SK-N-SH (cell line): ENCODE measurements at regions not wholly inside any gene's neighbourhood (a gene's known extent, or its start where the extent isn't known, plus 50 kb on each side); places are given as distances from the start of the nearest gene placed in this dataset.

Source experiments
- CTCF ChIA-PET: fragments of 300-600, 350-600 bp; formaldehyde crosslinking; extraction: SDS; loops from one replicate; lab custom pipeline; 2021; lab: Yijun Ruan, JAX
- POLR2A ChIA-PET: fragments of 350-600 bp; sonication (Branson Sonifier 250); formaldehyde crosslinking; extraction: SDS; loops from one replicate; lab custom pipeline; 2020; ENCODE audit warnings: antibody characterized with exemption, inconsistent platforms; lab: Yijun Ruan, JAX
- DNase-seq: peaks from one replicate; pipeline ENCODE4 v3.0.0; 2012
- H2AFZ ChIP-seq: fragments of 200-600 bp; sonication (generic); 2 replicates; pipeline ENCODE4 v1.8.1; 2016; ENCODE audit warnings: antibody characterized with exemption, mild to moderate bottlenecking, low read depth
- H3F3A ChIP-seq: fragments of 200-600 bp; sonication (generic); replicated peaks from 2 replicates; pipeline ENCODE3; 2016; ENCODE audit warnings: antibody characterized with exemption, mild to moderate bottlenecking; ENCODE audit not compliant: insufficient read depth
- H3K27ac ChIP-seq, 2 experiments: fragments of 200-500 bp in 1 of 2; fragments of 200-600 bp in 1 of 2; sonication (Bioruptor generic) in 1 of 2; sonication (generic), shearing (Covaris generic) in 1 of 2; 2 replicates each; pipeline versions ENCODE4 v1.5.1 to v1.6.1; 2014 to 2016; ENCODE audit warnings: low read depth in 2 of 2, inconsistent platforms in 1 of 2, low read length in 1 of 2, mild to moderate bottlenecking in 1 of 2, mixed read lengths in 1 of 2
- H3K27me3 ChIP-seq: fragments of 200-600 bp; sonication (generic), shearing (Covaris generic); 2 replicates; pipeline ENCODE4 v1.6.1; 2016; ENCODE audit warnings: mixed run types; ENCODE audit not compliant: insufficient read depth
- H3K36me3 ChIP-seq, 2 experiments: fragments of 200-500 bp in 1 of 2; fragments of 200-600 bp in 1 of 2; sonication (Bioruptor generic) in 1 of 2; sonication (generic) in 1 of 2; replicated peaks in 1 of 2; 2 replicates each; pipeline versions ENCODE3 to v1.5.1; 2014 to 2016; ENCODE audit warnings: low read length in 1 of 2, mild to moderate bottlenecking in 1 of 2; ENCODE audit not compliant: insufficient read depth in 2 of 2, control insufficient read depth in 1 of 2
- H3K4me1 ChIP-seq, 2 experiments: fragments of 200-500 bp in 1 of 2; fragments of 200-600 bp in 1 of 2; sonication (Bioruptor generic) in 1 of 2; sonication (generic), shearing (Covaris generic) in 1 of 2; 2 replicates each; pipeline versions ENCODE4 v1.5.1 to v1.6.1; 2014 to 2016; ENCODE audit warnings: low read depth in 1 of 2, low read length in 1 of 2, mixed run types in 1 of 2; ENCODE audit not compliant: insufficient read depth in 2 of 2, control insufficient read depth in 1 of 2
- H3K4me2 ChIP-seq: fragments of 200-600 bp; sonication (generic), shearing (Covaris generic); 2 replicates; pipeline ENCODE4 v1.6.1; 2017; ENCODE audit warnings: mixed run types
- H3K4me3 ChIP-seq, 2 experiments: fragments of 200-500 bp in 1 of 2; fragments of 200-600 bp in 1 of 2; sonication (Bioruptor generic) in 1 of 2; sonication (generic), shearing (Covaris generic) in 1 of 2; 2 replicates each; pipeline versions ENCODE4 v1.5.1 to v1.8.1; 2014 to 2016; ENCODE audit warnings: low read depth in 2 of 2, inconsistent platforms in 1 of 2, low read length in 1 of 2, mild to moderate bottlenecking in 1 of 2, mixed read lengths in 1 of 2, moderate library complexity in 1 of 2
- H3K79me2 ChIP-seq: fragments of 200-600 bp; sonication (generic); 2 replicates; pipeline ENCODE4 v1.8.1; 2017; ENCODE audit warnings: mild to moderate bottlenecking; ENCODE audit not compliant: insufficient read depth
- H3K9ac ChIP-seq: fragments of 200-600 bp; sonication (generic); 2 replicates; pipeline ENCODE4 v1.6.1; 2017; ENCODE audit warnings: mixed run types
- H3K9me2 ChIP-seq: fragments of 200-600 bp; sonication (generic); 2 replicates; pipeline ENCODE4 v1.6.1; 2017; ENCODE audit warnings: mixed run types
- H3K9me3 ChIP-seq: fragments of 200-600 bp; sonication (generic); 2 replicates; pipeline ENCODE4 v1.6.1; 2017; ENCODE audit warnings: mixed run types, mild to moderate bottlenecking, moderate library complexity
- H4K20me1 ChIP-seq: fragments of 200-600 bp; sonication (generic); 2 replicates; pipeline ENCODE4 v1.6.1; 2017; ENCODE audit warnings: mild to moderate bottlenecking, mixed run types; ENCODE audit not compliant: insufficient read depth
- ELF1 ChIP-seq: IDR thresholded peaks from 2 replicates; pipeline ENCODE4 v1.4.0; 2012
- EZH2phosphoT487 ChIP-seq: fragments of 200-600 bp; sonication (generic); IDR thresholded peaks from 2 replicates; pipeline ENCODE4 v1.6.1; 2017; ENCODE audit warnings: low read depth, mixed run types, mild to moderate bottlenecking, antibody characterized with exemption, moderate library complexity, borderline replicate concordance
- FOSL2 ChIP-seq: IDR thresholded peaks from 2 replicates; pipeline ENCODE4 v1.4.0; 2012; ENCODE audit warnings: low read depth, mild to moderate bottlenecking, moderate library complexity, borderline replicate concordance
- FOXM1 ChIP-seq: IDR thresholded peaks from 2 replicates; pipeline ENCODE4 v1.4.0; 2012; ENCODE audit warnings: low read depth, mild to moderate bottlenecking
- IRF3 ChIP-seq: fragments of 150-350 bp; IDR thresholded peaks from 2 replicates; pipeline ENCODE4 v1.6.1; 2016; ENCODE audit warnings: mild to moderate bottlenecking, low read depth, low read length
- MXI1 ChIP-seq: IDR thresholded peaks from 2 replicates; pipeline ENCODE4 v1.6.1; 2012; ENCODE audit warnings: mild to moderate bottlenecking, low read depth, low read length, improper control_type of control experiment
- NRF1 ChIP-seq: IDR thresholded peaks from 2 replicates; pipeline ENCODE4 v1.6.1; 2012; ENCODE audit warnings: low read depth, mild to moderate bottlenecking, low read length
- TAF1 ChIP-seq: IDR thresholded peaks from 2 replicates; pipeline ENCODE4 v1.6.1; 2012; ENCODE audit warnings: low read depth, mild to moderate bottlenecking, low read length, moderate library complexity, borderline replicate concordance
- TCF12 ChIP-seq: IDR thresholded peaks from 2 replicates; pipeline ENCODE4 v1.4.0; 2012
- TEAD4 ChIP-seq: IDR thresholded peaks from 2 replicates; pipeline ENCODE4 v1.4.0; 2012; ENCODE audit warnings: mild to moderate bottlenecking, borderline replicate concordance; ENCODE audit not compliant: insufficient read depth
- ZBTB33 ChIP-seq: IDR thresholded peaks from 2 replicates; pipeline ENCODE4 v1.4.0; 2012; ENCODE audit warnings: low read depth, borderline replicate concordance
- WGBS: methylation state at CpG from one replicate; pipeline ENCODE4 v1.1.6; 2017; ENCODE audit warnings: low lambda C conversion rate; 5-methylcytosine and 5-hydroxymethylcytosine counted together
- TF ChIP-seq, protein P1 (sequence below): IDR thresholded peaks from 2 replicates; pipeline ENCODE4 v1.4.0; 2012; ENCODE audit warnings: low read depth, borderline replicate concordance
- TF ChIP-seq, protein P2 (sequence below): fragments of 150-350 bp; IDR thresholded peaks from 2 replicates; pipeline ENCODE4 v1.6.1; 2017; ENCODE audit warnings: antibody characterized with exemption, low read length, low read depth, borderline replicate concordance
- TF ChIP-seq, protein P3 (sequence below): IDR thresholded peaks from 2 replicates; pipeline ENCODE4 v1.4.0; 2012; ENCODE audit warnings: low read depth
- TF ChIP-seq, protein P4 (sequence below): IDR thresholded peaks from 2 replicates; pipeline ENCODE4; 2012

DNA sequence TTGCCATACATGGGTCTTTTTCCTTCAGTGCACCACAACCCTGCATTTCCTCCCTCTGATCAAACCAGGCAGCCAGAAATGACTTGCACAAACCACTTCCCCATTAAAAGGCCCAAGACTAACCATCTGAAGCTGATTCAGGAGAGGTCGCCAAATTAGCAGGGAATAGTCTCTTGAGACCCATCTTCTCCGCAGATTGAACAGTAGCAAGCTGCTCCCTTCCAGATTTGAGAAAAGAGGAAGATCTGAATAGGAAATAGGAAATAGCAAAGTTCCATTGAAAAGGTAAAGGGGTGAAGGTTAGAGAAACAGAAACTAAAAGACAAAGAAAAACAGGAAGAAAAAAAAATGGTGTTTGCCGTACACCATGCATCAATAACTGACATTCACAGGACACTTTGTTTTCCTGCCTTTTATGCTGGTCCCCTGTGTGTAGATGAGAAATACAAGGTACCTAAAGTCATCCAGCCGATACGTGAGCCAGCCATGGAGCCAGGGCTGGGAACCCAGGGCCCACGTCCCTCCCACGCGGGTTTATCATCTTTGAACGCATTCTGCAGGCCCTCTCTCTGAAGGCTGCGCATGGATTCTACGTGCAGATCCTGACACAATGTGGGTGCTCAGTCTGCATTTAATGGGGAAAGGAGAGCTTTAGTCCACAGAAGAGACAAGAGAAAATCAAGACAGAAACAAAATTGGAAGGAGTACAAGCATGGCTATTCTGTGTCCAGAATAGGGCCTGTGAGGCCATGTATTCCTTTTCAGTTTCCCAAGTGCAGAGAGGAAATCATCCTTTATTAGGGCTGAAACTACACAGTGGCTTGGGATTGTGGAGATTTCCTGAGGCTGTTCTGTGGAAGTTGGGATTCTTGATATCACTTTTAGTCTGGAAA, 268.4 kb upstream of the NPVF start (continued):
- TF ChIP-seq ZBTB33 (no peak), TCF12 (no peak), ELF1 (no peak)
- TF ChIP-seq, protein P1, sequence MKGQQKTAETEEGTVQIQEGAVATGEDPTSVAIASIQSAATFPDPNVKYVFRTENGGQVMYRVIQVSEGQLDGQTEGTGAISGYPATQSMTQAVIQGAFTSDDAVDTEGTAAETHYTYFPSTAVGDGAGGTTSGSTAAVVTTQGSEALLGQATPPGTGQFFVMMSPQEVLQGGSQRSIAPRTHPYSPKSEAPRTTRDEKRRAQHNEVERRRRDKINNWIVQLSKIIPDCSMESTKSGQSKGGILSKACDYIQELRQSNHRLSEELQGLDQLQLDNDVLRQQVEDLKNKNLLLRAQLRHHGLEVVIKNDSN = no peak

DNA sequence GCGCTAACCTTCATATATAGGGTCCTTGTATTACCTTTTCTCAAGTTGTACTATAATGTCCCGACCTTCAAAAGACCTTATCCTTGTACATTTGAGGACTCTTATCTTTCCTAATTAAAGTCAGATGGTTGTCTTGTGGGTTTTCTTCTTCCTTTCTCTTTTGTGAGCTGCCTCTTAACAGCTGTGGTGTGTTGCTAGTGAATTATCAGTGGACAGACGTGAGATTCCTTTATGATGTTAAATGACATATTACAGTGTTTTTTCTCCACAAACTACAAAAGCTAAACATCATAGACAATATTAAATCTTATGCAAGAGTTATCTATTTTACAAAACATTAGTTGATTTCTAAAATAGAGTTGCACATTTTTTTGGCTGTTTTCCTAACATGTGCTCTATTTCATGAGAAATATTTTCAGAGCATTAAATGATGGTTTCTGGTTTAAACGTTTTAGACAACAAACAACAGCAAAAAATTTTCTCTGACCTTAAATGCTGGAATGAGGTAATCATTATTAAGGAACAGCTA, 272.2 kb upstream of the NPVF start:
- POLR2A ChIA-PET = no interaction called here
- DNase-seq = no peak
- 0 out of 2 replicates have a peak, but pooled peaks cover 4% of the 10 kb centered on the region for H3K9me3 ChIP-seq

More for the DNA sequence above, 272.2 kb upstream of the NPVF start:
- TF ChIP-seq, protein P2, sequence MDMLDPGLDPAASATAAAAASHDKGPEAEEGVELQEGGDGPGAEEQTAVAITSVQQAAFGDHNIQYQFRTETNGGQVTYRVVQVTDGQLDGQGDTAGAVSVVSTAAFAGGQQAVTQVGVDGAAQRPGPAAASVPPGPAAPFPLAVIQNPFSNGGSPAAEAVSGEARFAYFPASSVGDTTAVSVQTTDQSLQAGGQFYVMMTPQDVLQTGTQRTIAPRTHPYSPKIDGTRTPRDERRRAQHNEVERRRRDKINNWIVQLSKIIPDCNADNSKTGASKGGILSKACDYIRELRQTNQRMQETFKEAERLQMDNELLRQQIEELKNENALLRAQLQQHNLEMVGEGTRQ = no peak
- TF ChIP-seq FOXM1 (no peak), TAF1 (no peak), EZH2phosphoT487 (no peak), MXI1 (no peak), NRF1 (no peak), TEAD4 (no peak), FOSL2 (no peak), IRF3 (no peak)
- TF ChIP-seq, protein P3, sequence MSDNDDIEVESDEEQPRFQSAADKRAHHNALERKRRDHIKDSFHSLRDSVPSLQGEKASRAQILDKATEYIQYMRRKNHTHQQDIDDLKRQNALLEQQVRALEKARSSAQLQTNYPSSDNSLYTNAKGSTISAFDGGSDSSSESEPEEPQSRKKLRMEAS = no peak
- TF ChIP-seq, protein P4, sequence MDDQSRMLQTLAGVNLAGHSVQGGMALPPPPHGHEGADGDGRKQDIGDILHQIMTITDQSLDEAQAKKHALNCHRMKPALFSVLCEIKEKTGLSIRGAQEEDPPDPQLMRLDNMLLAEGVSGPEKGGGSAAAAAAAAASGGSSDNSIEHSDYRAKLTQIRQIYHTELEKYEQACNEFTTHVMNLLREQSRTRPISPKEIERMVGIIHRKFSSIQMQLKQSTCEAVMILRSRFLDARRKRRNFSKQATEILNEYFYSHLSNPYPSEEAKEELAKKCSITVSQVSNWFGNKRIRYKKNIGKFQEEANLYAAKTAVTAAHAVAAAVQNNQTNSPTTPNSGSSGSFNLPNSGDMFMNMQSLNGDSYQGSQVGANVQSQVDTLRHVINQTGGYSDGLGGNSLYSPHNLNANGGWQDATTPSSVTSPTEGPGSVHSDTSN = no peak
- TF ChIP-seq, all 33 proteins: peak for 0
- Histone ChIP-seq H3K79me2 (no peaks in the 10 kb centered on the region), H4K20me1 (no peaks in the 10 kb centered on the region), H3K27ac (no peak overlapping the region), H2AFZ (no peak overlapping the region), H3F3A (no peaks in the 10 kb centered on the region), H3K9ac (no peak overlapping the region), H3K4me3 (no peak overlapping the region), H3K4me2 (no peak overlapping the region), H3K27me3 (no peaks in the 10 kb centered on the region), H3K4me1 (peaks cover 0 to 6% of the 10 kb centered on the region in 2 experiments; a peak in 2 of 4 replicates), H3K9me2 (no peaks in the 10 kb centered on the region; the same call in 1 of the 2 replicates), H3K36me3 (no peaks in the 10 kb centered on the region)
- CTCF ChIA-PET = interaction anchor here (1.0 to 1.7 kb wide), 2 partner anchors 39 to 66 kb away, joined by 3 to 4 read pairs; no protein-coding TSS in a partner anchor
- WGBS = 12% methylated on average over 4 of the region's 4 CpGs
